ENCODE measurements at regions not wholly inside any gene's neighbourhood (a gene's known extent, or its start where the extent isn't known, plus 50 kb on each side); places are given as distances from the start of the nearest gene placed in this dataset.

GRCh38 chr10:43773736-43774135, 125.1 kb upstream of the ZNF32 start:
- DNase-seq (no peak), ATAC-seq (ENCODE audit: insufficient read depth, low read depth) (no peak)
- Histone ChIP-seq H3K4me3 (ENCODE audit: low read depth in 1 of 2, low read length in 2 of 2) (no peak overlapping the region), H3K4me1 (ENCODE audit: insufficient read depth, low read length) (no peaks in the 10 kb centered on the region), H4K20me1 (ENCODE audit: insufficient read depth, low read length) (no peaks in the 10 kb centered on the region), H3K27me3 (ENCODE audit: insufficient read depth, low read length, poor library complexity) (no peaks in the 10 kb centered on the region), H2AFZ (ENCODE audit: low read depth, low read length) (no peak overlapping the region), H3K36me3 (ENCODE audit: insufficient read depth, low read length) (no peaks in the 10 kb centered on the region), H3K27ac (ENCODE audit: low read length) (no peak overlapping the region), H3K79me2 (ENCODE audit: insufficient read depth, low read length) (no peaks in the 10 kb centered on the region), H3K9ac (ENCODE audit: low read depth, low read length) (no peak overlapping the region), H3K9me3 (ENCODE audit: insufficient read depth, low read length, severe bottlenecking) (no peaks in the 10 kb centered on the region), H3K4me2 (ENCODE audit: insufficient read depth, low read length) (no peak overlapping the region)
- TF ChIP-seq CTCF (IDR thresholded peaks at IDR 0.05; ENCODE audit: borderline replicate concordance, extremely low read depth, low read length, poor library complexity, severe bottlenecking) (no peak), EZH2 (IDR thresholded peaks at IDR 0.05; ENCODE audit: borderline replicate concordance, low read depth, low read length, severe bottlenecking) (no peak)

GRCh38 chr10:43772171-43772570, 123.5 kb upstream of the ZNF32 start:
- Histone ChIP-seq H3K27me3 (ENCODE audit: insufficient read depth, low read length, poor library complexity) (no peaks in the 10 kb centered on the region), H3K79me2 (ENCODE audit: insufficient read depth, low read length) (no peaks in the 10 kb centered on the region), H3K36me3 (ENCODE audit: insufficient read depth, low read length) (no peaks in the 10 kb centered on the region), H3K4me2 (ENCODE audit: insufficient read depth, low read length) (no peak overlapping the region), H3K9me3 (ENCODE audit: insufficient read depth, low read length, severe bottlenecking) (no peaks in the 10 kb centered on the region), H3K4me3 (ENCODE audit: low read depth in 1 of 2, low read length in 2 of 2) (no peak overlapping the region), H3K9ac (ENCODE audit: low read depth, low read length) (no peak overlapping the region), H4K20me1 (ENCODE audit: insufficient read depth, low read length) (no peaks in the 10 kb centered on the region), H3K4me1 (ENCODE audit: insufficient read depth, low read length) (no peaks in the 10 kb centered on the region), H2AFZ (ENCODE audit: low read depth, low read length) (no peak overlapping the region), H3K27ac (ENCODE audit: low read length) (no peak overlapping the region)
- DNase-seq (no peak), ATAC-seq (ENCODE audit: insufficient read depth, low read depth) (no peak)
- no peak for TF ChIP-seq CTCF (IDR thresholded peaks at IDR 0.05; ENCODE audit: borderline replicate concordance, extremely low read depth, low read length, poor library complexity, severe bottlenecking)
- no peak for TF ChIP-seq EZH2 (IDR thresholded peaks at IDR 0.05; ENCODE audit: borderline replicate concordance, low read depth, low read length, severe bottlenecking)

GRCh38 chr10:43771675-43772074, 123.0 kb upstream of the ZNF32 start:
- Histone ChIP-seq H3K9me3 (ENCODE audit: insufficient read depth, low read length, severe bottlenecking) (no peaks in the 10 kb centered on the region), H2AFZ (ENCODE audit: low read depth, low read length) (no peak overlapping the region), H4K20me1 (ENCODE audit: insufficient read depth, low read length) (no peaks in the 10 kb centered on the region), H3K4me2 (ENCODE audit: insufficient read depth, low read length) (no peak overlapping the region), H3K4me3 (ENCODE audit: low read depth in 1 of 2, low read length in 2 of 2) (no peak overlapping the region), H3K36me3 (ENCODE audit: insufficient read depth, low read length) (no peaks in the 10 kb centered on the region), H3K79me2 (ENCODE audit: insufficient read depth, low read length) (no peaks in the 10 kb centered on the region), H3K27ac (ENCODE audit: low read length) (no peak overlapping the region), H3K9ac (ENCODE audit: low read depth, low read length) (no peak overlapping the region), H3K27me3 (ENCODE audit: insufficient read depth, low read length, poor library complexity) (no peaks in the 10 kb centered on the region), H3K4me1 (ENCODE audit: insufficient read depth, low read length) (no peaks in the 10 kb centered on the region)
- TF ChIP-seq EZH2 (IDR thresholded peaks at IDR 0.05; ENCODE audit: borderline replicate concordance, low read depth, low read length, severe bottlenecking) (no peak), CTCF (IDR thresholded peaks at IDR 0.05; ENCODE audit: borderline replicate concordance, extremely low read depth, low read length, poor library complexity, severe bottlenecking) (no peak)
- DNase-seq (no peak), ATAC-seq (ENCODE audit: insufficient read depth, low read depth) (no peak)

GRCh38 chr10:43765516-43765915, 116.8 kb upstream of the ZNF32 start:
- H3K27me3 ChIP-seq (ENCODE audit: insufficient read depth, low read length, poor library complexity) = no peaks in the 10 kb centered on the region
- ATAC-seq (ENCODE audit: insufficient read depth, low read depth) (no peak), DNase-seq (no peak)

More at GRCh38 chr10:43765516-43765915, 116.8 kb upstream of the ZNF32 start:
- no peaks in the 10 kb centered on the region for H3K36me3 ChIP-seq (ENCODE audit: insufficient read depth, low read length)
- H4K20me1 ChIP-seq (ENCODE audit: insufficient read depth, low read length) = no peaks in the 10 kb centered on the region
- no peak overlapping the region for H3K4me2 ChIP-seq (ENCODE audit: insufficient read depth, low read length)
- H2AFZ ChIP-seq (ENCODE audit: low read depth, low read length) = no peak overlapping the region
- H3K9me3 ChIP-seq (ENCODE audit: insufficient read depth, low read length, severe bottlenecking) = no peaks in the 10 kb centered on the region
- no peaks in the 10 kb centered on the region for H3K79me2 ChIP-seq (ENCODE audit: insufficient read depth, low read length)
- no peaks in the 10 kb centered on the region for H3K4me1 ChIP-seq (ENCODE audit: insufficient read depth, low read length)
- H3K27ac ChIP-seq (ENCODE audit: low read length) = no peak overlapping the region
- no peak overlapping the region for H3K4me3 ChIP-seq (ENCODE audit: low read depth in 1 of 2, low read length in 2 of 2)
- no peak overlapping the region for H3K9ac ChIP-seq (ENCODE audit: low read depth, low read length)
- TF ChIP-seq EZH2 (IDR thresholded peaks at IDR 0.05; ENCODE audit: borderline replicate concordance, low read depth, low read length, severe bottlenecking) = no peak
- TF ChIP-seq CTCF (IDR thresholded peaks at IDR 0.05; ENCODE audit: borderline replicate concordance, extremely low read depth, low read length, poor library complexity, severe bottlenecking) = no peak
